Cardiac fibroblast (primary cell): ENCODE measurements at regions not wholly inside any gene's neighbourhood (a gene's known extent, or its start where the extent isn't known, plus 50 kb on each side); places are given as distances from the start of the nearest gene placed in this dataset.

ENCODE experiments used
- DNase-seq, 2 donors: peaks; one replicate each; pipeline versions ENCODE4 v3.0.0 to v3.0.0-alpha.2; 2010; ENCODE audit warnings: low read depth in 2 of 2
- H3K4me3 ChIP-seq, 2 donors: replicated peaks in 1 of 2; 1 replicate in 1 of 2; 2 replicates in 1 of 2; pipeline ENCODE4 v1.5.1; 2011; ENCODE audit warnings: low read depth in 2 of 2, low read length in 2 of 2, mild to moderate bottlenecking in 2 of 2, moderate library complexity in 1 of 2
- CTCF ChIP-seq: IDR thresholded peaks from one replicate; pipeline ENCODE4 v1.5.1; 2011; ENCODE audit warnings: low read depth, mild to moderate bottlenecking, low read length, inconsistent platforms

GRCh38 chr9:15357050-15357653 lies 50.1 kb upstream of the TTC39B start:
- DNase-seq: no peak
- TF ChIP-seq CTCF: no peak
- no peak overlapping the region for H3K4me3 ChIP-seq
